ENCODE measurements at regions not wholly inside any gene's neighbourhood (a gene's known extent, or its start where the extent isn't known, plus 50 kb on each side); places are given as distances from the start of the nearest gene placed in this dataset.

GRCh38 chr9:30015073-30015472, 2369.4 kb upstream of the ACO1 start:
- TF ChIP-seq POLR2A (IDR thresholded peaks at IDR 0.05) (no peak), CTCF (IDR thresholded peaks at IDR 0.05) (no peak), EP300 (IDR thresholded peaks at IDR 0.05) (no peak)

All from ovary (tissue), 3 donors.